GM18502 (cell line): ENCODE measurements at regions not wholly inside any gene's neighbourhood (a gene's known extent, or its start where the extent isn't known, plus 50 kb on each side); places are given as distances from the start of the nearest gene placed in this dataset.

ENCODE experiments used
- ATAC-seq: cut with Tn5 transposase; IDR thresholded peaks from one replicate; pipeline ENCODE4 v1.9.1; 2021; ENCODE audit warnings: mild to moderate bottlenecking; ENCODE audit not compliant: unreplicated experiment, poor library complexity

DNA sequence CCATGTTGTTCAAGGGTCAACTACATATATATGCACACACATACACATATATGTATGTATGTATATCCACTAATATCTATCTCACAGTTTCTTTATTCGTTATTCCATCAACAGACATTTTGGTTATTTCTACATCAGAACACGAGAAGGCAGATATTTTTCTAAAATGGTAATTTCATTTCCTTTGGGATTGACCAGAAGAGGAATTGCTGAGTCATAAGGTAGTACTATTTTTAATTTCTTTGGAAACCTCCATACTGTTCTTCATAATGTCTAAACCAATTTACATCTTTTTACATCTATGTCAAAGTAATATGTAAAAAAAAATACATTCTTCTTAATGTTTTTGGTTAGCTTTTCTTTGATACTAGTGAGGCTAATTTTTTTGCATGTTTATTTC, 630.7 kb upstream of the GCFC2 start:
- no peak for ATAC-seq

DNA sequence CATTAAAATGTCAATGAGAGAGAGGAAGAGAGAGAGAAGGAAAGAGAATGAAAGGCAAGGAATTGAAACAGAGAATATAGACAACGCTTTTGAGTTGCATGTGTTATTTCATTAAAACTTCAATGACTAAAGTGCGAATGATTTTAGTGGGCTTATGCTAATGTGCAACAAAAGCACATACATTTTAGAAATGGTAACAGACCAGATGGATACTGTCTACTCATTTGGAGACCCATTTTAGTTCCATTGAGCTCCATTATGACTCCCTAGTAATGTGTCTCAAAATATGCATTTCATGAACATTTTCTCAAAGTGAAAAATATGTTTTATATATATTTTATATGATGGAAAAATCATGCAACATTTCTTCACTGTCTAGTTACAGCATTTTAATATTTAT, 622.2 kb upstream of the GCFC2 start:
- ATAC-seq, result no peak

DNA sequence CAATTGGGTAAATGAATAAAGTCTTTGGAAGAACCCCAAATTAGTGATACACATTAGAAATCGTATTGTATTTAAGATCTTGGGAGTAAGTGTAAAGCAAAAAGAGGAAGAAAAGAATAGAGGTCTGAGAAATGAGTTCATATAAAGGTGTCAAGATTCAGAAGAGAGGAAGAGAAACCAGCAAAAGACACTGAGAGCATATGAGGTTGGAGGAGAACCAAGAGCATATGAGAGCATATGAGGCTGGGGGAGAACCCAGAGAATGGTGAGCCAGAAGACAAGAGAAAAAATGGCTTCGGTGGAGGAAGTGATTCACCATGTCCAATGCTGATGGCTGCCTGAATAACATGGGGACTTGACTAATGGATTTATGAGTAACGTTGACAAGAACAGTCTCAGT, 620.1 kb upstream of the GCFC2 start:
- ATAC-seq, result no peak

DNA sequence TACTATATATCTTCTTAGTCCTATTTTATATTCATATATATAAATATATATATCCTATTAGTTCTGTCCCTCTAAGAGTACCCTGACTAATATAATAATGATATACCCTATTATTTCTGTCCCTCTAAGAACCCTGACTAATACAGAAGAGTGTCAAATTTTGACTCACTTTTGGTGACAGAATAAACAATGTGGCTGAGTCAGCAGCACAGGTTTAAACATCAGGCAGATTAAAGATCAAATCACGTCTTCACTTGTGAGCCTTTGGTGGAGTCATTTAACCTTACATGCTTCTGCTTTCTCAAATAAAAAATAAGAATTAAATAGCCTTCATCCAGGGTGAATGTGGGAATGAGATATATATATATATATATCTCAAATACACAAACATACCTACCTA, 615.9 kb upstream of the GCFC2 start:
- no peak for ATAC-seq

DNA sequence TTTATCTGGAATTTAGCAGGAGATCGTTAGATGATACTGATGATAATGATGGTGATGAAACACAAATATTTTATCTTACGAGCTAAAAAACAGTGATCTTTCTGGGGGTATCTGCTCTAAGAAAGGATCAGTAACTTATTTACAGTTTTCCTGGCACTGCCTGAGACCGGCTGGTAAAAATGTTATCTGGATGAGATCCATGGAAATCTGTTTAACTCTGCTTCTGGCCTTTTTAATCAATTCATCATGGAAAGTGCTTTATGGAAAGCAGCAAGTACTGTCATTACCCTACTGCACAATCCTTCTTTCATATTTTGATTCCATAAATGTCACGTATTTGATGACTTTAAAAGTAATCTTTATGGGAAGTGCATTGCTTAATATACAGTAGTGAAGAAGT, 612.7 kb upstream of the GCFC2 start:
- no peak for ATAC-seq

DNA sequence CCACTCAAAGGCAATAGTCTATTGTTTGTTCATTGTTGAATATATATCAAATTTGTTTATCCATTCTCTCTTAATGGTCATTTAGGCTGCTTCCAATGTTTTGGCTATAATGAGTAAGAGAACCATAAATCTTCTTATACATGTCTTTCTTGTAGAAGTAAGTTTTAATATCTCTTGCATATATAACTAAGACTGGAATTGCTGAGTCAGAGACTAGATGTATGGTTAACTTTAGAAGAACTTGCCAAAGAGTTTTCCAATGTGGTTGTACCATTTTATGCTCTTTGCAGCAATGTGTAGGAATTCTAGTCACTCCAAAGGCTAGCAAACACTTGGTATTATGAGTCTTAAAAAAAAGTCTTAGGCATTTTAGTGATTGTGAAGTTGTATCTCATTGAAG, 610.0 kb upstream of the GCFC2 start:
- no peak for ATAC-seq

DNA sequence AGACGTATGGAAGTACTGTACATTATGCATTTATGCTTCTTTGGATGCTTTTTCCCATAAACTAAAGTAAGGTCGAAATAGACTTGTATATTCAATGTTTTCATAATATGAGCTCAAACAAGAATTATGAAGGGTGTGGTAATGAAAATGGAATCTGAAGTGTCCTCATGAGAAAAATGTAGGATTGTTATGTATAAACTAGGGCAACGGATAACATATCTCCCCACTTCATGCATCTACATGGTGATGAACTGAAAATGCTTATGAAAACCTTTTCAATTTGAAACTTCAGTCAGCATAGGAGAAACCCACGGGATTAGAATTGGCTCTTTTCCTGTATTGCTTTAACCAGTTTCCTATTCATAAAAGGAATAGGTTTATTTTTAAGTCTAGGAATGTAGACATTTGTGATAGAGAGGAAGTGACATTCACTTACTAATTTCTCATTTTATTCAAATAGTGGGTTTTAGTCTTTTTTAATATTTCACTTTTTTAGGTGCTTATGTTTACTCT, 608.2 kb upstream of the GCFC2 start:
- no peak for ATAC-seq

DNA sequence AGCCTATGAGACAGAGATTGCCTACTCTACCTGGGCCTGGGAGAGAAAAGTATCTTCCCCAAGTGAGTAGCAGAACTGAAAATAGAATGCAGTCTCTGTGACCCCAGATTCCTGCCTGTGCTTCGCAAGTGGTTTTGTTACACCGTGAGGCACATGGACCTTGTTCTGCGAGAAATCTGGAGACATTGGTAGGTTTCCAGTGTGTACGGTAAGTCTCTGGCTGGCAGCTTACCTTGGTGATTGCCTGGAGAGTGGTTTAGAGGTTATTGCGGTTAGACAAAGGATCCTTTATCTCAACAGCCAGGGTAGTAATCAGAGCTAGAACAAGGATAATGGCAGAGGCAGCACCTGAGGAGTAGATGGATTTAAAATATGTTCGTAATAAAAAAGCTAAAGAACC, 606.0 kb upstream of the GCFC2 start:
- no peak for ATAC-seq

DNA sequence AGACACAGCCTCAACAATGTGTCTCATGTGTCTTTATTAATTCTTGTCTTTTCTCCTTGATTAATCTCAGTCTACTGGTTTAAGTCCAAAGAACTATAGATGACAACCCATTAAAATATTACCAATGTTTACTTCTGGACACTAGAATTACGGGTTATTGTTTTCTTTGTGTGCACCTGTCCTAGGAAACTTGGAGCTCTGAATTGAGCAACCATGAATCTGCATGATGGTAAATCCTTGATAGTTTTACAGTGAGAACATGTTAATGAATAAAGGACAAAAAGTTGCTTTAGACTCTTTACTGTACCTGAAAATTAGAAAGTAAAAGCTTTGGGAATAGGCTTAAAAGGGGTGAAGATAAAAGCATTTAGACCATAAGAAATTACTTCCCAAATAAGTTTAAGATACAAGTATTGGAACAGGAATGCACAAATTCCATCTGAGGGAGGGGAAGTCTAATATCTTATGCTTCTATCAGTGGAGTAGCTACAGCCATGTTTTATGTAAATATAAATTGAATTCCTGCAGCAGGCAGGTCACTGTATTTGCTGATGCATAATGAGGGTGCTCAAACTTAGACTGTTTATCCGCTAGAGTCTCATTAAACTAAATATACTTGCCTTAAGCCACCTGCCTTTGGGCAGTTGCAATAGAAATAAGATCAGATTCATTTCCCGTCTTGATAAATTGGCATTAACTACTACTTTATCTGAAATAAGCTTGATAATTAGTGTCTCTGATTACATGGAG, 603.7 kb upstream of the GCFC2 start:
- ATAC-seq, result no peak

DNA sequence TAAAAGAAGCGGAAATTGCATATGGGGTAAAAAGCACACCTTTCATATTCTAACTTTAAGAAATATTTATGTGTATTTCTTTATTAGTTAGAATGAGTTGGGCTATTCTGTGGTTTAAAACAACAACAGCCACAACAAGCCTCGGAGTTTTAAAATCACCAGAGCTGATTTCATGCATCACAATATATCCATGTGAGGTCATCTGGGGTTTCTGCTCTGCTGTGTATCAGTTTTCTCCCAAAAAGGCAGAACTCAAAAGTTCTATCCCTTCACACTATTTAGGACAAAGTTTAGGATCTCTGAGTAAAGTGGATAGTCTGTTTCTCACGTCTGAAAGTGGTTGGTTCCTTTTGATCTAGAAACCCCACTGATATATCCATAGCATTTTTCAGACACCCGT, 601.5 kb upstream of the GCFC2 start:
- ATAC-seq, result no peak

DNA sequence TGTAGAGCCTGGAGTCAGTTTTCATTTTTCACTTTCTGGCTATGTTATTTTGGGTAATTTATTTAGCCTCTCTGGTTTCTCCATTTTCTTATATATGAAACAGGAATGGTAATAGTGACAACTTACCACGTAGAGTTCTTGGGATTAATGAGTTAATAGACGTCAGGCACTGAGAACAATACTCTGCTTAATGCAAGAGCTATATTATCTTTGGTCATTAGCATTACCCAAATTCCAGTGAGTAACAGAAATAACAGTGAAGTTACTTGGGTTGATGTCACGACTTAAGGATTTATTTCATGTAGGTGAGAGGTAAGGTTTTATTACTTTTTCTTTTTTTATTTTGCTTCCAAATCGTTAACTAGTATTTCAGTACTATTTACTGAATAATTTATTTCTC, 601.0 kb upstream of the GCFC2 start:
- no peak for ATAC-seq

DNA sequence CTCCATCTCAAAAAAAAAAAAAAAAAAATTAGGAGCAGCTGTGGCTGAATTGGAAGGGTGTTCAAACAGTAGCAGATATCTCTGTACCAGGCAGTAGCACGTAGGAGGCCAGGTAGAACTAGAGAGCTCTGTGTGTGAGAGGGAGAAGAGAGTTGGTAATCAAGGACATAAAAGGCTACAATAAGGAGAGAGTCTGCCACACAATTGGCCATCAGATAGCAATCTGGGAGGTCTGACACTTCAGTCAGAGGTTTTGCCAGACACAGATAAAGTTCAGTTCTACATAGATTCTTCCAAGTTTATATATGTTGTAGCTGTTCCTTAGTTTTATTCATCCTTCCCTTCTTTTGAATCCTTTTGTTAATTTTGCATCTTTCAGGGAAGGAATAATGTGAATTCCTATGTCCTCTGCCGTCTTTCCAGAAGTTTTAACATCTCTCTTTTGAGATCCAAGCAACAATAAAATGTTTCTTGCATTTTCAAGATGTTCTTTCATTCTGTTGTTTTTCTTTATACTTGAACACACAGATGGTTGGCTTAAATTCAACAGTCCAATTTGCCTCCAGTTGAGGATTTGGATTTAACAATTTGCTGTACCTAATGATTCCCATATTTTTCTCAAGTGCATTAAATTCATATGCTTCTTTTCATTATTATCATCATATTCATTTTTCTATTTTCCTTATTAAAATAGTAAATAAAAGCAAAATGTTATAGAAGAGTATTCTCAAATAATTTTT, 600.3 kb upstream of the GCFC2 start:
- no peak for ATAC-seq

DNA sequence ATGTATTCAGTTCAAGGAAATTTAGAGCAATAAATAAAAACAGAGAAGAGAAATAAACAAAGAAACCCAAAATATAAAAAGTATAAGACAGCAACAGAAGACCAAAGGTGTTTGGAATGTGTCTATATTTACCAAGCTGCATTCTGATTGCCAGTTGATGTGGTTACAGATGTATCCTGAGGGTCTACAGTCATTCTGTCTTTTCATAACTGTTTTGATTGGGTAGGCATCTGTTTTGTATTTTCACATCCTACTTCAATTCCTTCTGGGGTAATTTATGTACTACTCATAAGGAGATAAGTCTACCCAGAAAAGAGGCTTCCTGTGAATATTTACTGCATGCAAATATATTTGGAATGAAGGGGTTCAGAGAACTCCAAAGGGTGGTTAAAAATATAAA, 596.8 kb upstream of the GCFC2 start:
- no peak for ATAC-seq

DNA sequence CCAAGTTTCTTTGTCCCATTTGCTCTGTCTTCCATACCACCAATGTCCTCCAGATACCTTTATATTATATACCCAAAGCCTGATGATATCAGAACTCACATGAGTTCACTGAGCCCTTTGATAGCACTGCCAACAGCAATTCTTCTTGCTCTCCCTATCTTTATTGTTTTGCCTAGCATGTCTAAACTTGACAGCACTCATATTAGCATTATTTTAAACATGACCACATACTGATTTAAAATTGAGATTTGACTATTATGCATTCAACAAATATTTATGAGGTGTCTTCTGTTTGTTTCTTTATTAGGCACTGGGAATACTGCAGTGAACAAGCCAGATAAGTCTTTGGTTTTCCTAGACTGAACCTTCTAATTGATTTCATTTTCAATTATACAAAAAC, 587.3 kb upstream of the GCFC2 start:
- no peak for ATAC-seq

DNA sequence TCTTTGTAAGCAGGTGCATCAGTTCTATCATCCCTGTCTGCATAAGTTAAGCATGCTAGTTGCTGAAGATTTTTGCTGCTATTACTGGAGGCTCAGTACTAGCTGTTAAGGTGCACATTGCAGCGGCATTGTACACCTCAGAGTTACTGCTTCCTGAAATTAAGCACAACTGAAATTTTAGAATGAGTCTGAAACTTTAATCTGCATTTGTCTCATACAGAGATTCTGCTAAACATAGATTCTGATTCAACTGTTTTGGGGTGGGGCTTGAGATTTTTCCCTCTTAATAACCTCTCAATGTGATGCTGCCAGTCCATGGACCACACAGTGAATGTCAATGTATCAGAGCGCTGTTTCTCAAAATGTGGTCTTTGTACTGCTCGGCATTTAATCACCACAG, 585.7 kb upstream of the GCFC2 start:
- no peak for ATAC-seq

DNA sequence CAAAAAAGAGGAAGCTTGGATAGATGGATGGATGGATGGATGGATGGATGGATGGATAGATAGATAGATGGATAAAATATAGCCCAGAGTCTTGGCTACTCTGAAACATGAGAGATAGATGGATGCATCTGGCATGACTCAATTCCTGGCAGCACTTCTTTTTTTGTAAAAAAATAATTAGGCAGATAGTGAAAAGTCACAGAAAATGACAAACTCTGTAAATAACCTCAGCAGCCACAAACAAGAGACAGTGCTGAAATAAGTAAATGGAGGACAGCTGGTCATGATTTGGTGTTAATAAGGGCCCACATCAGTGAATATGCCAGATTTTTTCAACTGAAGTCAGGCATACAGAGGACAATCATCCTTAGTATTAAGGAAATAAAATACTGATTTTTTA, 585.0 kb upstream of the GCFC2 start:
- ATAC-seq, result no peak

DNA sequence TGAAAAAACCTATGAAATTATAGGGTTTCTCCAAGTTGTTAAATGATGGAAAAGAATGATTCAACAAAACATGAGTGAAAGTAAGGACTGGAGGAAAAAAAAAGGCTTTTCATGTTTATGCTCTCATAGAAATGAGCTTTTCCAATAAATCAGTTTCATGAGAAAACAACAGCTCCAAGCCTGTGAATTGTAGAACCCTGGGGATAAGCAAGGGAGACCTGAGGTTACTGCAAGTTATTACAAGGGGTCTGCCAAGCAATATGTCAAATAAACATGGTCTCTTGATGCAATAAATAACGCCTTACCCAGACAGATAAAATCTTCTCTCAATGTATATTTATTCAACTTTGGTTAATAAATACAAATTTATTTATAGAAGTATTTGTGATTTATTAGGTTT, 577.9 kb upstream of the GCFC2 start:
- no peak for ATAC-seq

DNA sequence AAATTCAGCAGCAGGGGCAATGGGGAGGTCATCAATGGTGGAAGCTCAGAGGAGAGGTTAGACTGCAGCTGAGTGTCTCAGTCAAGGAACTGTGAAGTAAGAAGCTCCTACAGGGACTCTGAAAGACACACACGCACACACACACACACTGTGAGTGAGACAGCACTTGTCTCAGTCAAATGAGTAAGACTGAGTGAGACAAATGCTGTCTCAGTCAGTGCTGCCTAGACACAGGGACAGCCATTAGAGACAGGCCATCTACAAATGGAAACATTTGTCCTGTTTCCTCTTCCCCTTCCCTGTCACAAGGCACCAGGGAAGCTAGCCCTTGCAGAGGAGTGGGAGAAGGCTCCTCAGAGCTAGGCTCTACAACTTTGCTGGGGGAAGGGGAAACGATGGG, 577.4 kb upstream of the GCFC2 start:
- no peak for ATAC-seq

DNA sequence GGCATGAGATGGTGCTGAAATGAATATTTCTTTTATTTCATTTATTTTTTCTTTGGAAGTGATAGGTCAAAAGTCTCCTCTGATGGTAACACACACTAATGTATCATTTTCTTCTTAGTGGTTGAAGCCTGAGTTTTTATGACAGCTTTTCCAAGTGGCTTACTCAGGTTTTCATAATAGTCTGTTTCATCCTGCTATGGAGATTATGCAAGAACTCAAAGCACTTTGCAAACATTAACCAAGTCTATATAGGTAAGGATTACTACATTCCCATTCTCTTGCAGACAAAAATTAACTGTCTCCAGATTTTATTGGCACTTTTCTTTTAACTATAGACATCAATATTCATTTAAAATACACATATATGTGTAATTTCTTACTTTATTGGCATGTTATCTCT, 572.6 kb upstream of the GCFC2 start:
- no peak for ATAC-seq

DNA sequence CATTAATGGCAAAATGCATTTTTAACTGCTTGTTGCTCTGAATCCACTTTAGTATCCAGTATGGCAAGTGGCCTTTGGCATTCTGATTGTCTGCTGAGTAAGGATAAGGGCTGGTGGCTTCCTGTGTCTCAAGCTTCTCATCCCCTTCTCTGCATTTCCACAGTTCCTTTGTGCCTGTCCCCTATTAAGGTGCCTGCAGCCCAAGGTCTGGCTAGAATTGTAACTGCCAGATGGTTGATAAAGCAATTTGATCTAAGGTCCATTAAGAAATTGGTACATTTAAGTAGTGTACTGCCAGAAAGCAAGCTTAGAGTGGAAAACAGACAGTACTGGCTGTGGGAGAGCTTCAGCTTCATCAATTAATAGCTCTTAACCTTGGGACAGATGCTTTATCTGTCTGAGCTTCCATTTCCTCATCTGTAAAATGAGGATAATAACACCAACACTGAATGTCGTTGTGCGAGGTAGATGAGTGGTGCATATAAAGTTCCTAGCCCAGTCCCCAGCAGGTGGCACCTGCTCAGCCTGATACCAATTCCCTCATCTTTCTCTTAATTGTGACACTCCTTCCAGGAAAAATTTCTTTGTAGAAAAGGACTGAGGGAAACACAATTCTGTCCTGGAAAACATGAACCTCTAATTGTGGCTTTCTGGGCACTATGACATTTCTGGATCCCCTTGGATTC, 570.6 kb upstream of the GCFC2 start:
- no peak for ATAC-seq

DNA sequence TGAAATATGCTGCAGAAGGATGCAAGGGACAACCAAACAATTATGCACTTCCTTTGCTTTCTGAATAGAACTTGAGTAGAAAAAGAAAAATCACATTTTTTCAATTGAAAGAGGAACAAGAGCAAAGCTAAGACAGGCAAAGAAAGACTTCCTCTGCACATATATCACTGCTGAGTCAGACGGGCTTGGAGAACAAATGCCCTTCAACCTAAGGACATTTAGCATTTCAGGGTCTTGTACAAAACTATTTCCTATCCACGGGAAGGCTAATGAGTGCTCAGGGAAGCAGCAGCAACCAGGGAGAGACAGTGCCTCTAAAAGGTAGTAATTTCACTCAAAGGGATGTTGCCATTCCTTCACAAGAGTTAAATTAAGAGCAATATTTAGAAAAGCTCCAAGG, 570.0 kb upstream of the GCFC2 start:
- no peak for ATAC-seq
